Esophagus squamous epithelium (tissue), 4 donors: ENCODE measurements at regions not wholly inside any gene's neighbourhood (a gene's known extent, or its start where the extent isn't known, plus 50 kb on each side); places are given as distances from the start of the nearest gene placed in this dataset.

Source experiments
- CTCF ChIP-seq, 6 experiments: fragments of 450-650 bp in 4 of 6; fragments of 200-600 bp in 2 of 6; sonication (generic) in 2 of 6; IDR thresholded peaks; one replicate each; pipeline ENCODE4 v1.5.1; 2016 to 2019; ENCODE audit warnings: antibody characterized with exemption in 6 of 6, mild to moderate bottlenecking in 4 of 6, moderate library complexity in 4 of 6
- POLR2A ChIP-seq, 4 donors: fragments of 450-650 bp; IDR thresholded peaks; one replicate each; pipeline ENCODE4 v1.6.1; 2017; ENCODE audit warnings: antibody characterized with exemption in 4 of 4, mild to moderate bottlenecking in 4 of 4, moderate library complexity in 3 of 4

DNA sequence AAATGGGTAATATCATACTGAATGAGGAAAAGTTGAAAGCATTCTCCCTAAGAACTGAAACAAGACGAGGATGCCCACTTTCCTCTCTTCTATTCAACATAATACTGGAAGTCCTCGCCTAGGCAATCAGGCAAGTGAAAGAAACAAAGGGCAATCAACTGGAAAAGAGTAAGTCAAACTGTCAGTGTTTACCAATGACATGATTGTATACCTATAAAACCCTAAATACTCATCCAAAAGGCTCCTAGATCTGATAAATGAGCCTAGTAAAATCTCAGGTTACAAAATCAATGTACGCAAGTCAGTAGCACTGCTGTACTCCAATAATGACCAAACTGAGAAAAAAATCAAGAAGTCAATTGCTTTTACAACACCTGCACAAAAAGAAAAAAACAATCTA, 575.8 kb upstream of the PRMT6 start:
- TF ChIP-seq CTCF (IDR thresholded peaks at IDR 0.05) (no peak), POLR2A (IDR thresholded peaks at IDR 0.05) (no peak)
